Cardiac muscle cell (in vitro differentiated cells and primary cell): ENCODE measurements at regions not wholly inside any gene's neighbourhood (a gene's known extent, or its start where the extent isn't known, plus 50 kb on each side); places are given as distances from the start of the nearest gene placed in this dataset.

ENCODE experiments used
- DNase-seq, 2 donors: peaks; one replicate each; pipeline versions ENCODE4 v3.0.0 to v3.0.0-alpha.2; 2010 to 2017; ENCODE audit warnings: low read depth in 1 of 2, low spot score in 1 of 2
- H3K27ac ChIP-seq: fragments of 200-600 bp; sonication (generic); 2 replicates; pipeline ENCODE4 v1.5.1; 2016
- H3K27me3 ChIP-seq: fragments of 200-600 bp; sonication (generic); 2 replicates; pipeline ENCODE4 v1.6.0; 2016; ENCODE audit warnings: control low read depth
- H3K36me3 ChIP-seq: fragments of 200-600 bp; sonication (generic); 2 replicates; pipeline ENCODE4 v1.5.1; 2016; ENCODE audit warnings: control low read depth
- H3K4me1 ChIP-seq: fragments of 200-600 bp; sonication (generic); 2 replicates; pipeline ENCODE4 v1.8.1; 2017; ENCODE audit warnings: low read depth, mild to moderate bottlenecking, mixed run types
- H3K4me3 ChIP-seq: fragments of 200-600 bp; sonication (generic); 2 replicates; pipeline ENCODE4 v1.5.1; 2016; ENCODE audit warnings: mild to moderate bottlenecking
- H3K9me3 ChIP-seq: fragments of 200-600 bp; sonication (generic); 2 replicates; pipeline ENCODE4 v1.5.1; 2017; ENCODE audit warnings: low read depth, mild to moderate bottlenecking, control low read depth
- TF ChIP-seq, protein P1 (sequence below): IDR thresholded peaks from 2 replicates; pipeline ENCODE4 v1.5.1; 2012; ENCODE audit warnings: low read depth, mild to moderate bottlenecking, low read length

DNA sequence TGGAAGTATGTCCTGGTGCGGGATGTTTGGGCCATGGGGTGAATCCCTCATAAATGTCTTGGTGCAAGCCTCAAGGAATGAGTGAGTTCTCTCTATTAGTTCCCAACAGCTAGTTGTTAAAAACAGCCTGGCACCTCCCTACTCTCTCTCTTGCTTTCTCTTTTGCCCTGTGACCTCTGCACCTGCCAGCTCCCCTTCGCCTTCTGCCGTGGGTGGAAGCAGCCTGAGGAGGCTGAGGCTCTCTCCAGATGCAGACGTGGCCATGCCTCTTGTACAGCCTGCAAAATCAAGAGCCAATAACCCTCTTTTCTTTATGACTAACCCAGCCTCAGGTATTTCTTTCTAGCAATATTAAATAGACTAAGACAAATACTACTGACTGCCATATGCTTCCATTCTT, 210.3 kb downstream of the POM121L12 start:
- no peaks in the 10 kb centered on the region for H3K9me3 ChIP-seq
- H3K27ac ChIP-seq = no peak overlapping the region
- no peaks in the 10 kb centered on the region for H3K36me3 ChIP-seq
- no peak for DNase-seq
- TF ChIP-seq, protein P1, sequence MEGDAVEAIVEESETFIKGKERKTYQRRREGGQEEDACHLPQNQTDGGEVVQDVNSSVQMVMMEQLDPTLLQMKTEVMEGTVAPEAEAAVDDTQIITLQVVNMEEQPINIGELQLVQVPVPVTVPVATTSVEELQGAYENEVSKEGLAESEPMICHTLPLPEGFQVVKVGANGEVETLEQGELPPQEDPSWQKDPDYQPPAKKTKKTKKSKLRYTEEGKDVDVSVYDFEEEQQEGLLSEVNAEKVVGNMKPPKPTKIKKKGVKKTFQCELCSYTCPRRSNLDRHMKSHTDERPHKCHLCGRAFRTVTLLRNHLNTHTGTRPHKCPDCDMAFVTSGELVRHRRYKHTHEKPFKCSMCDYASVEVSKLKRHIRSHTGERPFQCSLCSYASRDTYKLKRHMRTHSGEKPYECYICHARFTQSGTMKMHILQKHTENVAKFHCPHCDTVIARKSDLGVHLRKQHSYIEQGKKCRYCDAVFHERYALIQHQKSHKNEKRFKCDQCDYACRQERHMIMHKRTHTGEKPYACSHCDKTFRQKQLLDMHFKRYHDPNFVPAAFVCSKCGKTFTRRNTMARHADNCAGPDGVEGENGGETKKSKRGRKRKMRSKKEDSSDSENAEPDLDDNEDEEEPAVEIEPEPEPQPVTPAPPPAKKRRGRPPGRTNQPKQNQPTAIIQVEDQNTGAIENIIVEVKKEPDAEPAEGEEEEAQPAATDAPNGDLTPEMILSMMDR = no peak
- H3K27me3 ChIP-seq = no peaks in the 10 kb centered on the region
- no peak overlapping the region for H3K4me3 ChIP-seq
- no peaks in the 10 kb centered on the region for H3K4me1 ChIP-seq

DNA sequence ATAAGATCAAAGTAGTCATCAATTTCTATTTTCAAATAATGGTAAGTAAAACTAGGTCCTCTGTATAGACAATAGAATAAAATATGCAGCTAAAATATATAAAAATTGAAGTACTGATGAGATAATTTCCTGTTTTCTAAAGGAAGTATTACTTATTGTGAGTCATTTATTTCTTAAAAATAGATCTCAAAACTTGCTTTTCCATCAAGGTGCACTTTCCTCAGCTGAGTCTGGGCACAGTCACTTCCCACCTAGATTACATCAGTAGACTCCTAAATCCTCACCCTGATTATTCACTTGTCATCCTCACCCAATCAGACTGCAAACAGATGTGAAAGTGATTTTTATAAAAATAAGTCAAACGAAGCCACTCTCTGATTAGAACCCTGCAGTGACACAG, 211.5 kb downstream of the POM121L12 start:
- no peaks in the 10 kb centered on the region for H3K36me3 ChIP-seq
- no peak overlapping the region for H3K27ac ChIP-seq
- no peak overlapping the region for H3K4me3 ChIP-seq
- TF ChIP-seq, protein P1 = no peak
- no peak for DNase-seq
- H3K4me1 ChIP-seq = no peaks in the 10 kb centered on the region
- H3K27me3 ChIP-seq = no peaks in the 10 kb centered on the region
- H3K9me3 ChIP-seq = no peaks in the 10 kb centered on the region

DNA sequence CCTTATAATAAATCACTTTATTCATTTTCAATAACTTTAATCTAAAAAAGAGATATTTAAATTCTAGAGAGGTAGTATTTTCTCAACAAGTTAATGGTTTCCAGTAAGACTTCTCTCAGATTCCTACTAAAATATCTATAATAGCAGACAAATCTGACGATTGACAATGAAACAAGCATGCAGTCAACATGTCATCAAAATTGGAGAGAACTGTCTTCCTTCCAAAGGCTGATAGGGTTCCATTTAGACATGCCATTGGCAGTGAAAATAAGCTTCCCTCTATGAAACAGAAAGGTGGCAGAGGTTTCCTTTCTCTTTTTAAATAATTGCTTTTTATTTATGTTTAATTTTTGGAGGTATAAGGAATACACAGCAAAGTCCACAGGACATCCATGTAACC, 217.1 kb downstream of the POM121L12 start:
- Histone ChIP-seq H3K27me3 (no peaks in the 10 kb centered on the region), H3K9me3 (no peaks in the 10 kb centered on the region), H3K4me3 (no peak overlapping the region), H3K36me3 (no peaks in the 10 kb centered on the region), H3K27ac (no peak overlapping the region), H3K4me1 (no peaks in the 10 kb centered on the region)
- no peak for DNase-seq
- TF ChIP-seq, protein P1 = no peak

DNA sequence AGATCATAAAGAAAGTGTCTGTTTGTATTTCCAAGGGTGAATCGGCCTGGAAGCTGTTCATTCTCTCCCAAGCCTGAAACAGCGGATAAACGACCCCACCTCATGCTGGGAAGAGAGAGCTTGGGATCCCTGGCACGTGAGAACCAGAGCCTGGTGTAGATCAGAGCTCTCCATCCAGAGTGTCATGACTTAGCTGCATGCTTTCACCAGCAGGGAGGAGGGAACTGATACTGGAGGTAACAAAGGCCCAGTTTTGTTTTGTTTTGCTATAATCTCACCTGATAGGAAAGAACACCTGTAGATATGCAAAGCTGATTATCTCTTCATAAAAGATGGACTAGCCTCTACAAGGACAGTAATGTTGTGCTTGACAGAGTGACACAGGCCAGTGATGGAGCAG, 236.6 kb downstream of the POM121L12 start:
- no peaks in the 10 kb centered on the region for H3K27me3 ChIP-seq

DNA sequence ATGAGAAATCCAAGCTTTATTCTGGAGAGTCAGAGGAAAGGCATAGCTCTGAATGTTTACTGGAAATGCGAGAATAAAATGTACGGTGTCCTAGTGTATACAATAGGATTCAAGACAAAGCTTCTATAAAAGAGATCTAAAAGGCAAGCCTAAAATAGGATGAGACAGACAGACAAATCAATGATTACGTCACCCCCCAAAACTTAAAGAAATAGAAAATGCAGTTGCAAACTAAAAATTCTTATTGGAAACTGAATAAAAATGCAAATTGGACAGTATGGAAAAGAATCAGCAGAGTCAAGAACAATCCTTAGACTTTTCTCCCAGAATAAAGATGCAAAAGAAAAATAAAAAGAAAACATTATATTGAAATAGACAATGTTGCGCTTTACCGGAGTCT, 245.9 kb downstream of the POM121L12 start:
- DNase-seq = no peak
- H3K9me3 ChIP-seq = no peaks in the 10 kb centered on the region
- H3K4me1 ChIP-seq = no peaks in the 10 kb centered on the region
- H3K36me3 ChIP-seq = no peaks in the 10 kb centered on the region
- H3K27me3 ChIP-seq = no peaks in the 10 kb centered on the region
- no peak overlapping the region for H3K27ac ChIP-seq
- H3K4me3 ChIP-seq = no peak overlapping the region
- TF ChIP-seq, protein P1 = no peak

More for the DNA sequence above, 236.6 kb downstream of the POM121L12 start:
- Histone ChIP-seq H3K9me3 (no peaks in the 10 kb centered on the region), H3K4me3 (no peak overlapping the region), H3K27ac (peak overlapping the region; percentile 37), H3K36me3 (no peaks in the 10 kb centered on the region), H3K4me1 (peaks cover 17% of the 10 kb centered on the region)
- DNase-seq = peak in 1 of 2 donors; percentile 48
- TF ChIP-seq, protein P1 = no peak

DNA sequence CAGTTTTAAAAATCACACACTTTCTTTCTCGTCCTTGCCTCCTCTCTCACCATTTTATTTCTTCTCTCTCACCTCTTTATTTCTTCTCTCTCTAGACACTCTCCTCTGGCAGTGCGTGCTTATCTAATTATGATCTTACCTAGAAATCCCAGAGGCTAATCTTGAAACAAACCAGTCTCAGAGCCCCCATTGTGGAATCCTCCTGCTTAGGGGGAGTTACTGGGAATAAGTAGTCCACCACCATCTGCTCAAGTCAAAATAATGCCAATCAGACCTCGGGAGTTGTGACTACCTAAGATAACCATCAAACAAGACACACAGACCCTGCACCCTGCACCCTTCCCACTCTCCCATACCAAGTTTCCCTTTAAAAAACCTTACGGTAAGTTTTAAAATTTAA, 256.9 kb downstream of the POM121L12 start:
- H3K27me3 ChIP-seq = no peaks in the 10 kb centered on the region
- no peaks in the 10 kb centered on the region for H3K9me3 ChIP-seq
- TF ChIP-seq, protein P1 = no peak
- no peaks in the 10 kb centered on the region for H3K4me1 ChIP-seq
- H3K27ac ChIP-seq = no peak overlapping the region
- H3K4me3 ChIP-seq = no peak overlapping the region
- DNase-seq = no peak
- no peaks in the 10 kb centered on the region for H3K36me3 ChIP-seq
